ENCODE measurements at regions not wholly inside any gene's neighbourhood (a gene's known extent, or its start where the extent isn't known, plus 50 kb on each side); places are given as distances from the start of the nearest gene placed in this dataset.
A peak's percentile ranks its signal among the peaks of the same experiment; 100 is the strongest.

DNA sequence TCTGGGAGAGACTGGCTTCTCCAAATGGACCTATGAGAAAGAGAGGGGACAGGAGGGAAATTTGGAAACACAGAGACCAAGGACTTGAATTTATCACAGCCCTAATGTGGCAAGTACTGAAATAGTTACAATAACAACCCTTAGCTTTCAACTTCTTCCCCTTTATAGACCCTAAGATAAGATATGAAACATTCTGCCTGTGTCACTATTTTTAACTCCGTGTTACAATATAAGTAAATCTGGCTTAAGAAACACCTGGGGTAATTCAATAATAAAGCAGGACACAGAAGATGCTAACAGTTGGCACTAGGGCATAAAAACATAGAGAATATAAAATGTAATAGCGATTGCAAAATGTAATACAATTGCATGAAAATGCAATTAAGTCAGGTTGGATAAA lies 216.4 kb downstream of the NOVA1 start:
- H3K4me2 ChIP-seq, result peak overlapping the region; percentile 26
- peaks cover 14% of the 10 kb centered on the region for H3K4me1 ChIP-seq (ENCODE audit: insufficient read depth)
- WGBS (ENCODE audit: low lambda C conversion rate, missing lambda C conversion rate), result 64% methylated on average over 2 of the region's 2 CpGs
- TF ChIP-seq EZH2phosphoT487 (IDR thresholded peaks at IDR 0.05; ENCODE audit: low read depth, severe bottlenecking, unreplicated experiment) (no peak), EZH2 (IDR thresholded peaks at IDR 0.05; ENCODE audit: borderline replicate concordance) (no peak)
- TF ChIP-seq, protein P1, sequence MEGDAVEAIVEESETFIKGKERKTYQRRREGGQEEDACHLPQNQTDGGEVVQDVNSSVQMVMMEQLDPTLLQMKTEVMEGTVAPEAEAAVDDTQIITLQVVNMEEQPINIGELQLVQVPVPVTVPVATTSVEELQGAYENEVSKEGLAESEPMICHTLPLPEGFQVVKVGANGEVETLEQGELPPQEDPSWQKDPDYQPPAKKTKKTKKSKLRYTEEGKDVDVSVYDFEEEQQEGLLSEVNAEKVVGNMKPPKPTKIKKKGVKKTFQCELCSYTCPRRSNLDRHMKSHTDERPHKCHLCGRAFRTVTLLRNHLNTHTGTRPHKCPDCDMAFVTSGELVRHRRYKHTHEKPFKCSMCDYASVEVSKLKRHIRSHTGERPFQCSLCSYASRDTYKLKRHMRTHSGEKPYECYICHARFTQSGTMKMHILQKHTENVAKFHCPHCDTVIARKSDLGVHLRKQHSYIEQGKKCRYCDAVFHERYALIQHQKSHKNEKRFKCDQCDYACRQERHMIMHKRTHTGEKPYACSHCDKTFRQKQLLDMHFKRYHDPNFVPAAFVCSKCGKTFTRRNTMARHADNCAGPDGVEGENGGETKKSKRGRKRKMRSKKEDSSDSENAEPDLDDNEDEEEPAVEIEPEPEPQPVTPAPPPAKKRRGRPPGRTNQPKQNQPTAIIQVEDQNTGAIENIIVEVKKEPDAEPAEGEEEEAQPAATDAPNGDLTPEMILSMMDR (IDR thresholded peaks at IDR 0.05; ENCODE audit: poor library complexity), result no peak
- peak overlapping the region; percentile 64 for H3K27ac ChIP-seq
- H4K20me1 ChIP-seq (ENCODE audit: insufficient read depth, poor library complexity, severe bottlenecking), result no peaks in the 10 kb centered on the region
- H3K4me3 ChIP-seq, result no peak overlapping the region
- no peak for DNase-seq (ENCODE audit: low spot score)
- no peaks in the 10 kb centered on the region for H3K9me2 ChIP-seq (replicated peaks; ENCODE audit: insufficient read depth)
- no peaks in the 10 kb centered on the region for H3K27me3 ChIP-seq
- H3K9me3 ChIP-seq (ENCODE audit: low read depth), result no peaks in the 10 kb centered on the region
- no peaks in the 10 kb centered on the region for H3K79me2 ChIP-seq
- H2AFZ ChIP-seq, result no peak overlapping the region
- no peaks in the 10 kb centered on the region for H3K36me3 ChIP-seq (replicated peaks; ENCODE audit: insufficient read depth, low read depth)

DNA sequence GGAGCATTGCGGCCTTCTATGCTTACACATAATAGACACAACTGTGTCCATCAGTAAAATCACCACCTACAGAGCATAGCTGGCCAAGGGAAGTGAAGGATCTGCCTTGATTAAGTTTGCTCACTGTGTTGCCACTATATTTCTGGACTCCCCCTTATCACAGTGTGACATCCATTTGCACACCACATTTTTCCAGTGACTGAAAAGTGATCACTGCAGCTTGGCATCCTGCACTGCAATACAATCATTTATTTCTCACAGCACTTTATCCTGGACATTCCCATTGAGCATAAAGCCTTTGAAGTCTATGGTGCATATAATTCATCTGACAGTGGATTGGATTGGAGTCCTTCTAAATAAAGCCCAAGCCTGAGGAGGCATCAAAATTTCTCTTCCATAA lies 217.2 kb downstream of the NOVA1 start:
- no peaks in the 10 kb centered on the region for H3K9me2 ChIP-seq (replicated peaks; ENCODE audit: insufficient read depth)
- H3K4me3 ChIP-seq, result no peak overlapping the region
- no peaks in the 10 kb centered on the region for H3K27me3 ChIP-seq
- H4K20me1 ChIP-seq (ENCODE audit: insufficient read depth, poor library complexity, severe bottlenecking), result no peaks in the 10 kb centered on the region
- H3K4me1 ChIP-seq (ENCODE audit: insufficient read depth), result peaks cover 14% of the 10 kb centered on the region
- H3K4me2 ChIP-seq, result no peak overlapping the region
- no peaks in the 10 kb centered on the region for H3K36me3 ChIP-seq (replicated peaks; ENCODE audit: insufficient read depth, low read depth)
- TF ChIP-seq EZH2 (IDR thresholded peaks at IDR 0.05; ENCODE audit: borderline replicate concordance), result no peak
- TF ChIP-seq EZH2phosphoT487 (IDR thresholded peaks at IDR 0.05; ENCODE audit: low read depth, severe bottlenecking, unreplicated experiment), result no peak
- TF ChIP-seq, protein P1 (IDR thresholded peaks at IDR 0.05; ENCODE audit: poor library complexity), result no peak
- H2AFZ ChIP-seq, result no peak overlapping the region
- WGBS (ENCODE audit: low lambda C conversion rate, missing lambda C conversion rate), result 93% methylated on average over 1 of the region's 1 CpG
- H3K9me3 ChIP-seq (ENCODE audit: low read depth), result no peaks in the 10 kb centered on the region
- no peaks in the 10 kb centered on the region for H3K79me2 ChIP-seq
- no peak for DNase-seq (ENCODE audit: low spot score)
- H3K27ac ChIP-seq, result peak overlapping the region; percentile 64

DNA sequence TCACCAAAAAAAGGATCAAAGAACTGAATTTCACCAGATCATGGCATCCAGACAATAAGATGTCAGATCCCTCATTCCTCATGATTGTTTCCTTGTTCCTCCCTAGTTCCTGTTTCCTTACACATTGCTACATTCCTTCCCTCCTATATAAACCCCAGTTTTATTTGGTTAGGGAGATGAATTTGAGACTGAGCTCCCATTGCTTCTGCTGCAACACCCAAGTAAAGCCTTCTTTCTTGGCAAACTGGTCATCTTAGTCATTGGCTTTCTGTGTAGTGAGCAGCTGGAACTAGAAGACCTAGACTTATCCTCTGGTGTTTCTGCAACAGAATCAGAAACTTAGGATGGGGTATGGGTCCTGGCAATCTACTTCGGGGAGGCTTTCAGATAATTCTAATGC lies 217.9 kb downstream of the NOVA1 start:
- H3K4me3 ChIP-seq, result no peak overlapping the region
- H3K9me3 ChIP-seq (ENCODE audit: low read depth), result no peaks in the 10 kb centered on the region
- H3K4me1 ChIP-seq (ENCODE audit: insufficient read depth), result peaks cover 14% of the 10 kb centered on the region
- H3K79me2 ChIP-seq, result no peaks in the 10 kb centered on the region
- no peaks in the 10 kb centered on the region for H3K9me2 ChIP-seq (replicated peaks; ENCODE audit: insufficient read depth)
- no peak overlapping the region for H2AFZ ChIP-seq
- H4K20me1 ChIP-seq (ENCODE audit: insufficient read depth, poor library complexity, severe bottlenecking), result no peaks in the 10 kb centered on the region
- no peak for DNase-seq (ENCODE audit: low spot score)
- H3K27ac ChIP-seq, result peak overlapping the region; percentile 64
- H3K27me3 ChIP-seq, result no peaks in the 10 kb centered on the region
- 63% methylated on average over 1 of the region's 1 CpG for WGBS (ENCODE audit: low lambda C conversion rate, missing lambda C conversion rate)
- H3K36me3 ChIP-seq (replicated peaks; ENCODE audit: insufficient read depth, low read depth), result no peaks in the 10 kb centered on the region
- TF ChIP-seq EZH2 (IDR thresholded peaks at IDR 0.05; ENCODE audit: borderline replicate concordance), result no peak
- TF ChIP-seq, protein P1 (IDR thresholded peaks at IDR 0.05; ENCODE audit: poor library complexity), result no peak
- TF ChIP-seq EZH2phosphoT487 (IDR thresholded peaks at IDR 0.05; ENCODE audit: low read depth, severe bottlenecking, unreplicated experiment), result no peak
- no peak overlapping the region for H3K4me2 ChIP-seq

DNA sequence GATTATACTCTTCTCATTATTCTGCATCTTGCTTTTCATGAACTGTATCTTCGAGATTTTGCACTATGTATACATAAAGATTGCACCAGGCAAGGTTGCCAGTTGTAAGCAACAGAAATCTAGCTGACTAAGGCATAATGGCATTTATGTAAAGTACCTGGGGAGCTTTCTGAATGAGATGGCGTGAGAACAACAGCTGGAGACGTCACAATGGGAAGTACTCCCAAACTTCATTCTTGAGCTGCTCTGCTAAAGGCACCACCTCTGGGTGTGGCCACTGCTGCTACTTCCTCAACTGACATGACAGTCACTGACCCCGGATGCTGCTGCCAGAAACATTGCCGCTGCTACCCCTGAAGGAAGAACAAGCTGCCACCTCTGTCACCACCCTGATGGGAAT lies 220.7 kb downstream of the NOVA1 start:
- H3K4me3 ChIP-seq, result no peak overlapping the region
- no peaks in the 10 kb centered on the region for H4K20me1 ChIP-seq (ENCODE audit: insufficient read depth, poor library complexity, severe bottlenecking)
- WGBS (ENCODE audit: low lambda C conversion rate, missing lambda C conversion rate), result 86% methylated on average over 5 of the region's 5 CpGs
- H3K9me2 ChIP-seq (replicated peaks; ENCODE audit: insufficient read depth), result no peaks in the 10 kb centered on the region
- H3K27ac ChIP-seq, result no peak overlapping the region
- H2AFZ ChIP-seq, result no peak overlapping the region
- peaks cover 14% of the 10 kb centered on the region for H3K4me1 ChIP-seq (ENCODE audit: insufficient read depth)
- H3K36me3 ChIP-seq (replicated peaks; ENCODE audit: insufficient read depth, low read depth), result no peaks in the 10 kb centered on the region
- DNase-seq (ENCODE audit: low spot score), result no peak
- H3K27me3 ChIP-seq, result no peaks in the 10 kb centered on the region
- H3K4me2 ChIP-seq, result no peak overlapping the region
- no peak for TF ChIP-seq EZH2 (IDR thresholded peaks at IDR 0.05; ENCODE audit: borderline replicate concordance)
- TF ChIP-seq EZH2phosphoT487 (IDR thresholded peaks at IDR 0.05; ENCODE audit: low read depth, severe bottlenecking, unreplicated experiment), result no peak
- TF ChIP-seq, protein P1 (IDR thresholded peaks at IDR 0.05; ENCODE audit: poor library complexity), result no peak
- no peaks in the 10 kb centered on the region for H3K9me3 ChIP-seq (ENCODE audit: low read depth)
- no peaks in the 10 kb centered on the region for H3K79me2 ChIP-seq

Measured in hepatocyte (in vitro differentiated cells).